8988T (cell line): ENCODE measurements at regions not wholly inside any gene's neighbourhood (a gene's known extent, or its start where the extent isn't known, plus 50 kb on each side); places are given as distances from the start of the nearest gene placed in this dataset.

Experiments used
- DNase-seq: peaks from one replicate; pipeline ENCODE4 v3.0.0; 2011

- no peak for DNase-seq
Observed at GRCh38 chr6:105628156-105628860, 225.4 kb upstream of the PREP start.

- DNase-seq, result no peak
Observed at GRCh38 chr6:105626295-105627158, 223.6 kb upstream of the PREP start.

- no peak for DNase-seq
Observed at GRCh38 chr6:105624021-105624420, 221.1 kb upstream of the PREP start.

GRCh38 chr6:105622226-105622625 lies 219.3 kb upstream of the PREP start:
- no peak for DNase-seq

GRCh38 chr6:105621564-105622175 lies 218.8 kb upstream of the PREP start:
- DNase-seq, result no peak

GRCh38 chr6:105620878-105621277 lies 218.0 kb upstream of the PREP start:
- no peak for DNase-seq

GRCh38 chr6:105619971-105620741 lies 217.3 kb upstream of the PREP start:
- no peak for DNase-seq

- DNase-seq, result no peak
Observed at GRCh38 chr6:105618247-105618646, 215.4 kb upstream of the PREP start.

GRCh38 chr6:105616521-105616920 lies 213.6 kb upstream of the PREP start:
- no peak for DNase-seq

- DNase-seq, result no peak
Observed at GRCh38 chr6:105611606-105612005, 208.7 kb upstream of the PREP start.

GRCh38 chr6:105609375-105609991 lies 206.6 kb upstream of the PREP start:
- no peak for DNase-seq

- no peak for DNase-seq
Observed at GRCh38 chr6:105608711-105609374, 206.0 kb upstream of the PREP start.

GRCh38 chr6:105607636-105608621 lies 205.0 kb upstream of the PREP start:
- DNase-seq, result no peak

- DNase-seq, result no peak
Observed at GRCh38 chr6:105606831-105607463, 204.1 kb upstream of the PREP start.

GRCh38 chr6:105604587-105604884 lies 201.7 kb upstream of the PREP start:
- no peak for DNase-seq

- DNase-seq, result no peak
Observed at GRCh38 chr6:105603788-105604586, 201.1 kb upstream of the PREP start.

- DNase-seq, result no peak
Observed at GRCh38 chr6:105601541-105602236, 198.8 kb upstream of the PREP start.

GRCh38 chr6:105600336-105601260 lies 197.7 kb upstream of the PREP start:
- DNase-seq, result no peak
